Fibroblast of mammary gland (primary cell): ENCODE measurements at regions not wholly inside any gene's neighbourhood (a gene's known extent, or its start where the extent isn't known, plus 50 kb on each side); places are given as distances from the start of the nearest gene placed in this dataset.

Experiments
- DNase-seq: peaks from one replicate; pipeline ENCODE4 v3.0.0-alpha.2; 2010; ENCODE audit warnings: low read depth
- H3K4me3 ChIP-seq: 2 replicates; pipeline ENCODE4 v1.5.1; 2011; ENCODE audit warnings: low read depth, mild to moderate bottlenecking, low read length, moderate library complexity; ENCODE audit not compliant: control insufficient read depth
- TF ChIP-seq, protein P1 (sequence below): conservative IDR thresholded peaks from 2 replicates; pipeline ENCODE4 v1.5.1; 2011; ENCODE audit warnings: low read depth, low read length, inconsistent platforms; ENCODE audit not compliant: control insufficient read depth, insufficient read depth

DNA sequence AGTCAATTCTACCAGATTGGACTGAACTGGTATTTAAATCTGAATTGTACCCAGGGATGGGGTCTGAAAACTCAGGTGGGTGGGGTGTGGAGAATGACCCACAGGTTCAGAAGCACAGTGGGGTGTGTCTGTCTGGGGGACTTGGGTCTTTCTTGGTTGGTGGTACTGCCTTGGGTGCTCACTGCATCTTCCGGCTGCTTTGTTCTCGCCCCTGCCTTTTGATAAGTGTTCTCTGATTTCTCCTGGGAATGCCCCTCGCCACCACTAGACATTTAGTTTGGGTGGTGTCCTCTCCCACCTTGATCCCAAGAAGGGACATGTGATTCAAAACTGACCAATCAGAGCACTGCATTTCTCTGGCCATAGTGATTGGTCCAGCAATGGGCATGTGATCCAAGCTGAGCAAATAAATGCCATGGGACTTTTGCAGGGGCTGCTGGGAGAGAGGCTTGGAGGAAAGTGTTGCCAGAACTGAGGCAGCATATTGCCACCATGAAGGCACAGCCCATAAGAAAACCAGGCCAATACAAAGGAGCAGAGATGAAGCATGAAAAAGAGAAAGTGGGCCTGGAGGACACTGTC is 270.5 kb downstream of the NPHP4 start:
- DNase-seq = no peak
- TF ChIP-seq, protein P1, sequence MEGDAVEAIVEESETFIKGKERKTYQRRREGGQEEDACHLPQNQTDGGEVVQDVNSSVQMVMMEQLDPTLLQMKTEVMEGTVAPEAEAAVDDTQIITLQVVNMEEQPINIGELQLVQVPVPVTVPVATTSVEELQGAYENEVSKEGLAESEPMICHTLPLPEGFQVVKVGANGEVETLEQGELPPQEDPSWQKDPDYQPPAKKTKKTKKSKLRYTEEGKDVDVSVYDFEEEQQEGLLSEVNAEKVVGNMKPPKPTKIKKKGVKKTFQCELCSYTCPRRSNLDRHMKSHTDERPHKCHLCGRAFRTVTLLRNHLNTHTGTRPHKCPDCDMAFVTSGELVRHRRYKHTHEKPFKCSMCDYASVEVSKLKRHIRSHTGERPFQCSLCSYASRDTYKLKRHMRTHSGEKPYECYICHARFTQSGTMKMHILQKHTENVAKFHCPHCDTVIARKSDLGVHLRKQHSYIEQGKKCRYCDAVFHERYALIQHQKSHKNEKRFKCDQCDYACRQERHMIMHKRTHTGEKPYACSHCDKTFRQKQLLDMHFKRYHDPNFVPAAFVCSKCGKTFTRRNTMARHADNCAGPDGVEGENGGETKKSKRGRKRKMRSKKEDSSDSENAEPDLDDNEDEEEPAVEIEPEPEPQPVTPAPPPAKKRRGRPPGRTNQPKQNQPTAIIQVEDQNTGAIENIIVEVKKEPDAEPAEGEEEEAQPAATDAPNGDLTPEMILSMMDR = no peak

DNA sequence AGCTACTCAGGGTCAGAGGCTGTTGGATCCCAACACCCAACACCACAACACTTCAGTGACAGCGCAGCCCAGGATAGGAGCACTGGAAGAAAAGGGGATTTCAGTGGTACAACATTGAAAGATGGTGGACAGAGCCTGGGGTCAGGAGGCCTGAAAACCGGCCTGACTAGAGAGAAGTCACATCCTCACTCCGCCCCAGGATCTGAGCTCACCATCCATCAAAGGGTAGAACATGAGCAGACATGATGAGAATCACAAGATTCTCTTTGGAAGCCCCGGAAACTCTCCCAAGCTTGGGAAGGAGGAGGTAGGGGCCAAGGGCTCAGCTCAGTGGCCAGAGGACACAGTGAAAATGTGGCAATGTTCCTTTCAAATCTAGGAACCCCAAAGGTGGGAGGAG is 271.3 kb downstream of the NPHP4 start:
- TF ChIP-seq, protein P1 = no peak
- no peak overlapping the region for H3K4me3 ChIP-seq
- DNase-seq = no peak

More for the DNA sequence above, 270.5 kb downstream of the NPHP4 start:
- no peak overlapping the region for H3K4me3 ChIP-seq

DNA sequence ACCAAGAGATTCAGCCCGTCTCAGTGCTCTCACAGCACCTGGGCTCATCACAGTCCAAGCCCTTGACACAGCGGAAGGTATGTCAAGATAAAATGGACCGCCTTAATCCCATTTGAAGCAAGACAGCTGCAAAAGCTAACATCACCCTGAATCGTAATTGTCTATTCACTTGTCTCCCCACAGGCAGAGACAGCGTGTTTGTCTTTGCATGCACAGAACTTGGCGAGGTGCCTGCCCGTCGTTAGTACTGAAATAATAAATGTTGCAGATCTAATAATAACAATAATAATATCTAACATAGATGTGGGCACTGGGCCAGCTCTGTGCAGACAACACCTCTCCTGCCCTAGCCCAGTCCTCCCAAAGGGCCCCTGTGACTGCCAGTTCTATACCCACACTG is 271.7 kb downstream of the NPHP4 start:
- TF ChIP-seq, protein P1 = no peak
- no peak overlapping the region for H3K4me3 ChIP-seq
- DNase-seq = no peak

DNA sequence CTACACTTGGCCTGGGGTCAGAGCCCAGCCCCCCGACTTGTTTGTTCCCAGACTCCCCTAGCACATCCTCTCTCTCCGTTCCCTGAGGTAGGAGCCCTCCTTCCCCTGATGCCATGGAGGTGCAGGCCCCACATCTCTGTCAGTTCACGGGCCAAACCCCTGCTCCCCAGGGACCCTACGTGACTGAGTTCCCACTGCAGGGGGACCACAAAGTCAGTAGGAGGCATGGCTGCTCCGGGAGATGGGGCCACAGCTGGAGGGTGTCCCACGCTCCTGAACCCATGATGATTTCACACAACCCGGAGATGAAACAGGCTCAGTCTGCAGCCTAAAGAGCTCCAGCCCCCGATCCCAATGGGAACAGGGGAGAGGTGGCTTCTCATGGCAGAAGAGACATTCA is 272.2 kb downstream of the NPHP4 start:
- TF ChIP-seq, protein P1 = no peak
- no peak overlapping the region for H3K4me3 ChIP-seq
- no peak for DNase-seq

DNA sequence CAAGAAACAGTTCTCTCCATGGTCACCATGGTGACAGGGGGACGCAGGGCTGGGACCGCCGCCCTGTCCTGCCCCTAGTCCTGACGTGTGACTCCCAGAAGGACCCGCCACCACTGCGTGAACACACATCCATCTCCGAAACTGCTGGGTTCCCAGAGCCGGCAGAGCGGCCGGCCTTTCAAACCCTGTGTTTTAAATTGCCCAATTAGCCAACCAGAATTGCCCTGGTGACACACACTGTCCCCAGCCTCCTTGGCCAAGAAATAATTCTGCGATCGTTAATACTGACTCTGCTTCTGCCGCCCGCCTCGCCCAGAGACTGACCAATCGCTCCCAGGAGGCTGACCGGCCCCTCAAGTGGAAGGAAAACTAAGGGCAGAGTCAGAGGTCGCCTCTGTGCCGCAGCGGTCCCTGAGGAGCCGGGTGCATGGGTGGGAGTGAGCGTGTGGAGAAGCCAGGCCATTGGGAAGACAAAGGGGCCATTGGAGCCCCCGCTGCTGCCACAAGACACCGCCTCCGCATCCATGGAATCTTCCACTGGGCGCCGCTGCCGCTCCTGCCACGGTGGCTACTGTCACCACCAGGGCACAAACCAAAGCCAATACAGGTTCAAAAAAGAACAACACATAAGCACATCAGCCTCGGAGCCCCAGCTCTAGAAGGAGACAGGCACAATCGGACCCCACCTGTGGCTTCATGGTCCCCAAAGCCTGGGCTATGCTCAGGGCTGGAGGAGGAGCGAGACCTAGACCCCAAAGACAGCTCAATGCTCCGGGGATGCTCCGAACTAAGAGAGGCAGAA is 273.2 kb downstream of the NPHP4 start:
- DNase-seq = no peak
- TF ChIP-seq, protein P1 = no peak
- no peak overlapping the region for H3K4me3 ChIP-seq

DNA sequence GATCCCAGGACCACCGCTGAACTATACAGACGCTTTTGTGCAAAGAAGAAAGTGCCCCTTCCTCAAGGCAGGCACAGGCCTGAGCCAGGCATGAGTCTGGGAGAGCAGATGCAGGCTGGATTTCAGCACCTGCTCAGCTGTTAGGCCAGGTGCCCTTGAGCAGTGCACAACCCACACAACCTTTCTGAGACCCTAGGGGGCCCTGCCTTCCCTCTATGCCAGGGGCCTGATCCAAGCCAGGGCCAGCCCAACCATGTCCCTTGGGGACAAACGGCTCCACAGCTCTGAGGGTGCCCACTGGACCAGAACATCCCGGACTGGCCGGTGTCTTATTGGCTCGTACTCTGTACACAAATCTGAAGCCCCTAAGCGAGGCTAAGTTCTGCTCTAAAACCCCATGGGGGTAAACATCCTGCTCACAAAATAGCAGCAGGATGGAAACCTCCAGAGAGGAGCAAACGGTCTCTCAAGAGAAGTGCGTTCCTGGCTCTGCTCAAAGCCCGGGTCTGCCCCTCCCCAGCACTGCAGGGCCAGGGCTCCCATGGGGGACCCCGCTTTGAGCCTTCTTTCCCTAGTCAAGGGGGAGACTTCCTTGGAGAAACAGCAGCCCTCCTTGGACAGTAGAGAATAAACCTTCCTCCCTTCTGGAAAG is 275.1 kb downstream of the NPHP4 start:
- no peak overlapping the region for H3K4me3 ChIP-seq
- no peak for DNase-seq
- TF ChIP-seq, protein P1 = no peak
